ENCODE measurements at regions not wholly inside any gene's neighbourhood (a gene's known extent, or its start where the extent isn't known, plus 50 kb on each side); places are given as distances from the start of the nearest gene placed in this dataset.

GRCh38 chr2:139911160-139911559, 1131.0 kb upstream of the NXPH2 start:
- H3K27me3 ChIP-seq (ENCODE audit: insufficient read depth): no peaks in the 10 kb centered on the region
- no peaks in the 10 kb centered on the region for H3K9me2 ChIP-seq
- H4K20me1 ChIP-seq (ENCODE audit: insufficient read depth): no peaks in the 10 kb centered on the region
- H3K27ac ChIP-seq (ENCODE audit: low read depth in 2 of 2, low read length in 1 of 2): no peak overlapping the region
- no peak overlapping the region for H3K4me2 ChIP-seq
- H3K36me3 ChIP-seq (replicated peaks in 1 of 2; ENCODE audit: control insufficient read depth in 1 of 2, insufficient read depth in 2 of 2, low read length in 1 of 2): no peaks in the 10 kb centered on the region
- H3K9me3 ChIP-seq: no peaks in the 10 kb centered on the region
- H3K4me1 ChIP-seq (ENCODE audit: control insufficient read depth in 1 of 2, insufficient read depth in 2 of 2, low read depth in 1 of 2, low read length in 1 of 2): no peaks in the 10 kb centered on the region
- no peak for DNase-seq
- ChIA-PET CTCF (interaction anchor here (0.6 to 1.2 kb wide), 2 partner anchors 14 to 1625 kb away, joined by 3 read pairs; no protein-coding TSS in a partner anchor), POLR2A (interaction anchor here (0.6 kb wide), 1 partner anchor 110 kb away, joined by 3 read pairs; no protein-coding TSS in a partner anchor)
- no peaks in the 10 kb centered on the region for H3F3A ChIP-seq (replicated peaks; ENCODE audit: insufficient read depth)
- WGBS (ENCODE audit: low lambda C conversion rate): 49% methylated on average over 3 of the region's 3 CpGs
- H3K4me3 ChIP-seq (ENCODE audit: low read depth in 2 of 2, low read length in 1 of 2): no peak overlapping the region
- no peak overlapping the region for H2AFZ ChIP-seq (ENCODE audit: low read depth)
- no peak overlapping the region for H3K9ac ChIP-seq
- TF ChIP-seq USF1 (IDR thresholded peaks at IDR 0.05; ENCODE audit: borderline replicate concordance, low read depth) (no peak), CHD2 (IDR thresholded peaks at IDR 0.05; ENCODE audit: low read length, partially characterized antibody) (no peak), SMC3 (IDR thresholded peaks at IDR 0.05; ENCODE audit: low read depth, low read length) (no peak), RCOR1 (IDR thresholded peaks at IDR 0.05; ENCODE audit: low read length) (no peak), REST (IDR thresholded peaks at IDR 0.05; ENCODE audit: low read depth, low read length) (no peak), IRF3 (IDR thresholded peaks at IDR 0.05; ENCODE audit: low read depth, low read length) (no peak), RAD21 (IDR thresholded peaks at IDR 0.05; ENCODE audit: low read length) (no peak), FOSL2 (IDR thresholded peaks at IDR 0.05; ENCODE audit: borderline replicate concordance, low read depth) (no peak), MEF2A (IDR thresholded peaks at IDR 0.05; ENCODE audit: borderline replicate concordance, low read depth) (no peak), MXI1 (IDR thresholded peaks at IDR 0.05; ENCODE audit: low read depth, low read length) (no peak), USF2 (IDR thresholded peaks at IDR 0.05; ENCODE audit: borderline replicate concordance, low read depth, low read length) (no peak), NRF1 (IDR thresholded peaks at IDR 0.05; ENCODE audit: low read depth, low read length) (no peak), SIN3A (IDR thresholded peaks at IDR 0.05; ENCODE audit: borderline replicate concordance, low read depth, low read length) (no peak), RXRA (IDR thresholded peaks at IDR 0.05; ENCODE audit: borderline replicate concordance, low read depth) (no peak), NFIC (IDR thresholded peaks at IDR 0.05; ENCODE audit: borderline replicate concordance) (no peak), GATA2 (CRISPR knock-in tag; IDR thresholded peaks at IDR 0.05) (no peak)
- no peaks in the 10 kb centered on the region for H3K79me2 ChIP-seq (ENCODE audit: insufficient read depth)

Measured in SK-N-SH (cell line).